HEK293 (cell line): ENCODE measurements at regions not wholly inside any gene's neighbourhood (a gene's known extent, or its start where the extent isn't known, plus 50 kb on each side); places are given as distances from the start of the nearest gene placed in this dataset.

ENCODE experiments used
- CTCF ChIP-seq: fragments of 450-650 bp; formaldehyde crosslinking; IDR thresholded peaks from 2 replicates; pipeline ENCODE4 v1.5.1; 2016; ENCODE audit warnings: missing biosample characterization, missing genetic modification characterization
- SALL2 ChIP-seq: fragments of 450-650 bp; formaldehyde crosslinking; IDR thresholded peaks from 2 replicates; pipeline ENCODE4 v1.5.0; 2017; ENCODE audit warnings: missing biosample characterization, mild to moderate bottlenecking, missing genetic modification characterization, borderline replicate concordance
- ZFP3 ChIP-seq: fragments of 450-650 bp; formaldehyde crosslinking; IDR thresholded peaks from 2 replicates; pipeline ENCODE4 v1.5.1; 2016; ENCODE audit warnings: low read depth, missing biosample characterization, missing genetic modification characterization
- ZNF138 ChIP-seq: fragments of 450-650 bp; formaldehyde crosslinking; IDR thresholded peaks from 2 replicates; pipeline ENCODE4 v1.5.1; 2016; ENCODE audit warnings: missing biosample characterization, missing genetic modification characterization, borderline replicate concordance
- ZNF350 ChIP-seq: fragments of 450-650 bp; formaldehyde crosslinking; IDR thresholded peaks from 2 replicates; pipeline ENCODE4 v1.5.0; 2017; ENCODE audit warnings: missing biosample characterization, mild to moderate bottlenecking, missing genetic modification characterization
- ZNF621 ChIP-seq: fragments of 450-650 bp; formaldehyde crosslinking; IDR thresholded peaks from 2 replicates; pipeline ENCODE4 v1.5.1; 2017; ENCODE audit warnings: missing biosample characterization, missing genetic modification characterization
- ZNF777 ChIP-seq: fragments of 450-650 bp; formaldehyde crosslinking; IDR thresholded peaks from 2 replicates; pipeline ENCODE4 v1.5.1; 2017; ENCODE audit warnings: missing biosample characterization, missing genetic modification characterization, borderline replicate concordance
- ZSCAN18 ChIP-seq: fragments of 450-650 bp; formaldehyde crosslinking; IDR thresholded peaks from 2 replicates; pipeline ENCODE4 v1.5.1; 2016; ENCODE audit warnings: missing biosample characterization, missing genetic modification characterization

- TF ChIP-seq ZFP3 (no peak), CTCF (tag by site-specific recombination) (no peak), ZSCAN18 (tag by site-specific recombination) (no peak), ZNF777 (tag by site-specific recombination) (no peak), SALL2 (tag by site-specific recombination) (no peak), ZNF350 (no peak), ZNF621 (tag by site-specific recombination) (no peak), ZNF138 (tag by site-specific recombination) (no peak)
Observed at GRCh38 chr3:72426618-72427397, 421.4 kb downstream of the SHQ1 start.
